KMS-11 (cell line): ENCODE measurements at regions not wholly inside any gene's neighbourhood (a gene's known extent, or its start where the extent isn't known, plus 50 kb on each side); places are given as distances from the start of the nearest gene placed in this dataset.

Experiments used
- H2AFZ ChIP-seq: fragments of 200-600 bp; sonication (generic); 2 replicates; pipeline ENCODE4 v1.6.1; 2016; ENCODE audit warnings: antibody characterized with exemption, mixed run types, low read depth
- H3K27ac ChIP-seq: fragments of 200-600 bp; sonication (generic); 2 replicates; pipeline ENCODE4 v1.6.1; 2016; ENCODE audit warnings: mild to moderate bottlenecking, mixed run types
- H3K27me3 ChIP-seq: fragments of 200-600 bp; sonication (generic); 2 replicates; pipeline ENCODE4 v1.6.1; 2017; ENCODE audit warnings: mild to moderate bottlenecking, low read depth, mixed run types, moderate library complexity; ENCODE audit not compliant: insufficient read depth
- H3K36me3 ChIP-seq: fragments of 200-600 bp; sonication (generic); 2 replicates; pipeline ENCODE4 v1.6.1; 2017; ENCODE audit warnings: mild to moderate bottlenecking, mixed run types; ENCODE audit not compliant: insufficient read depth
- H3K4me1 ChIP-seq: fragments of 200-600 bp; sonication (generic); 2 replicates; pipeline ENCODE4 v1.6.1; 2016; ENCODE audit warnings: mild to moderate bottlenecking, low read depth, mixed run types; ENCODE audit not compliant: poor library complexity, severe bottlenecking
- H3K4me2 ChIP-seq: fragments of 200-600 bp; sonication (generic); 2 replicates; pipeline ENCODE4 v1.7.0; 2016; ENCODE audit warnings: mild to moderate bottlenecking, mixed run types
- H3K4me3 ChIP-seq: fragments of 200-600 bp; sonication (generic); IDR thresholded peaks from 2 replicates; pipeline ENCODE4 v1.6.1; 2017; ENCODE audit warnings: low read depth, low read length, mixed read lengths; ENCODE audit not compliant: insufficient read depth
- H3K79me2 ChIP-seq: fragments of 200-600 bp; sonication (generic); 2 replicates; pipeline ENCODE4 v1.6.1; 2016; ENCODE audit warnings: low read depth, mixed run types; ENCODE audit not compliant: insufficient read depth
- H3K9ac ChIP-seq: fragments of 200-600 bp; sonication (generic); 2 replicates; pipeline ENCODE4 v1.6.1; 2016; ENCODE audit warnings: mild to moderate bottlenecking, mixed run types
- H4K20me1 ChIP-seq: fragments of 200-600 bp; sonication (generic); 2 replicates; pipeline ENCODE4 v1.6.1; 2016; ENCODE audit warnings: mild to moderate bottlenecking, mixed run types; ENCODE audit not compliant: insufficient read depth
- TF ChIP-seq, protein P1 (sequence below): fragments of 200-600 bp; sonication (generic); conservative IDR thresholded peaks from 2 replicates; pipeline ENCODE4 v1.6.1; 2017; ENCODE audit warnings: low read depth, mild to moderate bottlenecking, antibody characterized with exemption, low read length, moderate library complexity, mixed read lengths

DNA sequence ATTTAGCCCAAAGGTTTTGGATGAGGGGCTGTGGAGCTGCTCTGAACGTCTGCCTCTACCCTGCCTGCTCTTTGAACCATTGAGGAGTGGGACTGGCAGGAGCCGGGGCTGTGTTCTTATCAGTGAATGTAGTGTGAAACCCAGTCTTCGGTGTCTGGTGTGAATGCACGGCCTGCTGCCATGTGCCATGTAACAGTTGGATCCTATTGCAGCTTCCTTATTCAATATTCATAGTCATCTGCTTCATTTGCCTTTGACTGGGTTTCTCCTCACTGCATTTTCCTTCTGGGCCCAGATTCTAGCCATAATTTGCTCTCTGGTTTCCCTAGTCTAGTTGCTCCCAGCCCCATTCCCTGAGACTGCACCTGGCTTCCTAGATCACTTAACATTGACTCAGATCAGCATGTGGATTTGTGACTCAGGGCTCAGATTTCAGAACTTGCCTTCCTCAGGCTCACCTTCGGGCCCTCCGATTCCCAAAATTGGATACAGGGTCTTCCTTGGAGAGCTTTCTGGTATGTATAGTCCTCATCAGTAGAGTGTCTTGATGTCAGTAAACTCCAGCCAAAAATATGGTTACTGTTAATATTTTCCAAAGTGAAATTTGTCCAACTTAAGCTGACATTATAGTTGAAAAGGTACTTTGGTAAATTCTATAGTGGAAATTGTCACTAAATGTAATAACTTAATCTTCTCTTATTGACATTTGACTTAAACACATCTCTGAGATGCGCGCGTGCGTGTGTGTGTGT is 94.0 kb upstream of the DDIT4L start:
- no peaks in the 10 kb centered on the region for H3K36me3 ChIP-seq
- TF ChIP-seq, protein P1, sequence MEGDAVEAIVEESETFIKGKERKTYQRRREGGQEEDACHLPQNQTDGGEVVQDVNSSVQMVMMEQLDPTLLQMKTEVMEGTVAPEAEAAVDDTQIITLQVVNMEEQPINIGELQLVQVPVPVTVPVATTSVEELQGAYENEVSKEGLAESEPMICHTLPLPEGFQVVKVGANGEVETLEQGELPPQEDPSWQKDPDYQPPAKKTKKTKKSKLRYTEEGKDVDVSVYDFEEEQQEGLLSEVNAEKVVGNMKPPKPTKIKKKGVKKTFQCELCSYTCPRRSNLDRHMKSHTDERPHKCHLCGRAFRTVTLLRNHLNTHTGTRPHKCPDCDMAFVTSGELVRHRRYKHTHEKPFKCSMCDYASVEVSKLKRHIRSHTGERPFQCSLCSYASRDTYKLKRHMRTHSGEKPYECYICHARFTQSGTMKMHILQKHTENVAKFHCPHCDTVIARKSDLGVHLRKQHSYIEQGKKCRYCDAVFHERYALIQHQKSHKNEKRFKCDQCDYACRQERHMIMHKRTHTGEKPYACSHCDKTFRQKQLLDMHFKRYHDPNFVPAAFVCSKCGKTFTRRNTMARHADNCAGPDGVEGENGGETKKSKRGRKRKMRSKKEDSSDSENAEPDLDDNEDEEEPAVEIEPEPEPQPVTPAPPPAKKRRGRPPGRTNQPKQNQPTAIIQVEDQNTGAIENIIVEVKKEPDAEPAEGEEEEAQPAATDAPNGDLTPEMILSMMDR, result no peak
- no peaks in the 10 kb centered on the region for H3K79me2 ChIP-seq
- H3K27me3 ChIP-seq, result no peaks in the 10 kb centered on the region
- no peak overlapping the region for H2AFZ ChIP-seq
- H4K20me1 ChIP-seq, result no peaks in the 10 kb centered on the region
- H3K4me3 ChIP-seq, result no peak overlapping the region
- no peak overlapping the region for H3K27ac ChIP-seq
- H3K4me2 ChIP-seq, result no peak overlapping the region
- H3K9ac ChIP-seq, result no peak overlapping the region
- no peaks in the 10 kb centered on the region for H3K4me1 ChIP-seq

DNA sequence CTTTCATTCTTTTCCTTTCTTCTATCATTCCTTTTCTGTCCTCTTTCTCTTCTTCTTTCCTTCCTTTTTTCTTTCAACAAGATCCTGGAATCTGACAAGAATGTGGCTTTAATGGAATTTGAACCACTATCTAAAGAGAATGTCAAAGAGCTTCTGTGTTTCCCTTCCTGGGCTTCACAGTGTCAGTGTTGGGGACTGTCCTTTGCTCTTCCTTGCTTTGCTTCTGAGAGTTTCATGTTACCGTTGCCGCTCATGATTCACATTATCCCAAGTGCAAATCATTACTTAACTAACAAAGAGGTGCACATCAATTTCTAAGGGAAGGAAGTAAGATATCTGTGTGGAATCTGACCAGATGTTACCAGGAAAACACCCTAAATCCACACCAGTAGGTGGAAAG is 90.5 kb upstream of the DDIT4L start:
- H3K36me3 ChIP-seq, result no peaks in the 10 kb centered on the region
- H3K9ac ChIP-seq, result no peak overlapping the region
- no peak overlapping the region for H3K4me3 ChIP-seq
- H3K4me2 ChIP-seq, result no peak overlapping the region
- TF ChIP-seq, protein P1, result no peak
- H3K79me2 ChIP-seq, result no peaks in the 10 kb centered on the region
- no peaks in the 10 kb centered on the region for H4K20me1 ChIP-seq
- no peaks in the 10 kb centered on the region for H3K27me3 ChIP-seq
- no peak overlapping the region for H2AFZ ChIP-seq
- no peak overlapping the region for H3K27ac ChIP-seq
- no peaks in the 10 kb centered on the region for H3K4me1 ChIP-seq

DNA sequence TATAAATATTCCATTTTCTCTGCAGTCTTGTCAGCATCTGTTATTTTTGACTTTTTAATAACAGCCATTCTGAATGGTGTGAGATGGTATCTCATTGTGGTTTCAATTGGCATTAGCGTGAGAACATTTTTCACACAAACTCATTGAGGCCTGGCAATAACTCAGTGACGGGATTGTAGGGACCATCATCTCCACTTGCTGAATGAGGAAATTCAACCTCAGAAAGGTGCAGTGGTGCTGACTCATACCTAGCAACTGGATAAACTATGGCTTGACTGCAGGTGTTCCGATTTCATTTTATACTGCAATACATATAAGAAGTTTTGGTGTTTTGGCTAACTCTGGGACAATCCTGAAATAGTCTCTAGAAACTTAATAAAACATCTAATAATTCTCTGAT is 88.3 kb upstream of the DDIT4L start:
- no peak overlapping the region for H3K4me2 ChIP-seq
- H3K79me2 ChIP-seq, result no peaks in the 10 kb centered on the region
- H3K36me3 ChIP-seq, result no peaks in the 10 kb centered on the region
- H2AFZ ChIP-seq, result no peak overlapping the region
- H3K4me3 ChIP-seq, result no peak overlapping the region
- H3K9ac ChIP-seq, result no peak overlapping the region
- TF ChIP-seq, protein P1, result no peak
- H4K20me1 ChIP-seq, result no peaks in the 10 kb centered on the region
- no peaks in the 10 kb centered on the region for H3K4me1 ChIP-seq
- no peaks in the 10 kb centered on the region for H3K27me3 ChIP-seq
- no peak overlapping the region for H3K27ac ChIP-seq

DNA sequence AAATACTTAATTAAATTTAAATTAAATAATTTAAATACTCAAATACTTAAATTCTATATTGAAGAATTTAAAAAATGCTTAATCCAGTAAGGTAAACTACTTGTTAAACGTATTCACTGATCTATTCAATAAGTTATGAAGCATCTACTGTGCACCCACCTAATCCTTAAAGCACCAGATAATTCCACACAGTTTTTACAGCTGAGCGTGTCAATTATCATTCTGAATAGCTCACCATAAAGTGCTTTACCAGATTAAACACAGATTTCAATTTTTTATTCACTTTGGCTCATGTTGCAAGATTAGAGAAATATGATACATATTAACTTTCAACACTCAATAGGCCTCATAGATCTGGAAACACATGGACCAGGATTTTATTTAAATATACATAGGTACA is 79.2 kb upstream of the DDIT4L start:
- TF ChIP-seq, protein P1, result no peak
- no peak overlapping the region for H3K4me2 ChIP-seq
- H3K36me3 ChIP-seq, result no peaks in the 10 kb centered on the region
- no peaks in the 10 kb centered on the region for H3K27me3 ChIP-seq
- H3K9ac ChIP-seq, result no peak overlapping the region
- H3K4me3 ChIP-seq, result no peak overlapping the region
- H3K27ac ChIP-seq, result no peak overlapping the region
- H3K79me2 ChIP-seq, result no peaks in the 10 kb centered on the region
- H4K20me1 ChIP-seq, result no peaks in the 10 kb centered on the region
- no peaks in the 10 kb centered on the region for H3K4me1 ChIP-seq
- no peak overlapping the region for H2AFZ ChIP-seq
